Body of pancreas (tissue), 4 donors: ENCODE measurements at regions not wholly inside any gene's neighbourhood (a gene's known extent, or its start where the extent isn't known, plus 50 kb on each side); places are given as distances from the start of the nearest gene placed in this dataset.

Source experiments
- ATAC-seq: fragments of 150-250 bp; one replicate; pipeline ENCODE4 v1.9.1; 2016
- DNase-seq, 4 donors: peaks; one replicate each; pipeline ENCODE4 v3.0.0-alpha.2; 2019
- H3K27ac ChIP-seq, 4 donors: fragments of 200-600 bp; sonication (generic); 1 replicate in 3 of 4; 2 replicates in 1 of 4; pipeline versions ENCODE4 v1.5.1 to v1.6.1; 2016 to 2019; ENCODE audit warnings: mild to moderate bottlenecking in 1 of 4, mixed read lengths in 1 of 4, moderate library complexity in 1 of 4
- H3K27me3 ChIP-seq, 2 donors: fragments of 200-600 bp; sonication (generic); one replicate each; pipeline ENCODE4 v1.6.0; 2016; ENCODE audit warnings: mild to moderate bottlenecking in 1 of 2
- H3K36me3 ChIP-seq, 2 donors: fragments of 200-600 bp; sonication (generic); replicated peaks in 1 of 2; 2 replicates each; pipeline ENCODE4 v1.5.1; 2016; ENCODE audit warnings: low read depth in 2 of 2; ENCODE audit not compliant: insufficient read depth in 1 of 2
- H3K4me1 ChIP-seq: fragments of 200-600 bp; sonication (generic); one replicate; pipeline ENCODE4 v1.6.0; 2016
- H3K4me3 ChIP-seq, 2 donors: fragments of 200-600 bp; sonication (generic); 1 replicate in 1 of 2; 2 replicates in 1 of 2; pipeline ENCODE4 v1.5.1; 2016 to 2019
- H3K9me3 ChIP-seq, 3 donors: fragments of 200-600 bp; sonication (generic); 1 replicate in 2 of 3; 2 replicates in 1 of 3; pipeline ENCODE4 v1.5.1; 2016
- CTCF ChIP-seq, 7 experiments: fragments of 450-650 bp in 4 of 7; fragments of 200-600 bp in 3 of 7; sonication (generic) in 3 of 7; IDR thresholded peaks; one replicate each; pipeline ENCODE4 v1.5.1; 2016 to 2019; ENCODE audit warnings: antibody characterized with exemption in 7 of 7
- POLR2A ChIP-seq, 3 donors: fragments of 450-650 bp; IDR thresholded peaks; one replicate each; pipeline ENCODE4 v1.6.1; 2016; ENCODE audit warnings: antibody characterized with exemption in 3 of 3, mild to moderate bottlenecking in 2 of 3
- WGBS, 2 donors: methylation state at CpG; one replicate each; pipeline ENCODE4 v1.1.5; 2017; 5-methylcytosine and 5-hydroxymethylcytosine counted together
- intact Hi-C: fragments of 100-400 bp; cut with DNase I; formaldehyde crosslinking; loops from one replicate; pipeline ENCODE4 v1.15.1; 2023

GRCh38 chr15:70439880-70440279, 323.5 kb downstream of the UACA start:
- ATAC-seq = no peak
- TF ChIP-seq POLR2A (IDR thresholded peaks at IDR 0.05) (no peak), CTCF (IDR thresholded peaks at IDR 0.05) (no peak)
- intact Hi-C loops = no loop called here
- Histone ChIP-seq H3K4me1 (peaks cover 4% of the 10 kb centered on the region), H3K4me3 (no peak overlapping the region), H3K27ac (no peak overlapping the region), H3K9me3 (no peaks in the 10 kb centered on the region), H3K27me3 (no peaks in the 10 kb centered on the region), H3K36me3 (no peaks in the 10 kb centered on the region)
- WGBS, 2 donors = 80 to 100% methylated on average over 3 to 4 of the region's 5 CpGs
- DNase-seq = no peak

GRCh38 chr15:70439304-70439877, 324.0 kb downstream of the UACA start:
- Histone ChIP-seq H3K36me3 (no peaks in the 10 kb centered on the region), H3K4me1 (peaks cover 4% of the 10 kb centered on the region), H3K4me3 (no peak overlapping the region), H3K27ac (no peak overlapping the region), H3K27me3 (no peaks in the 10 kb centered on the region), H3K9me3 (no peaks in the 10 kb centered on the region)
- no peak for TF ChIP-seq POLR2A (IDR thresholded peaks at IDR 0.05)
- intact Hi-C loops = no loop called here
- DNase-seq (no peak), ATAC-seq (no peak)
- 72 to 74% methylated on average over 8 to 10 of the region's 10 CpGs for WGBS, 2 donors

GRCh38 chr15:70438776-70439175, 324.6 kb downstream of the UACA start:
- ATAC-seq (no peak), DNase-seq (no peak)
- WGBS, 2 donors = 82 to 88% methylated on average over 11 of the region's 11 CpGs
- no peak overlapping the region for H3K4me3 ChIP-seq
- TF ChIP-seq CTCF (IDR thresholded peaks at IDR 0.05) (no peak), POLR2A (IDR thresholded peaks at IDR 0.05) (no peak)
- H3K36me3 ChIP-seq = no peaks in the 10 kb centered on the region
- H3K27ac ChIP-seq = no peak overlapping the region
- no peaks in the 10 kb centered on the region for H3K9me3 ChIP-seq
- H3K4me1 ChIP-seq = peaks cover 9% of the 10 kb centered on the region
- no peaks in the 10 kb centered on the region for H3K27me3 ChIP-seq
- intact Hi-C loops = no loop called here

GRCh38 chr15:70437882-70438451, 325.4 kb downstream of the UACA start:
- H3K27me3 ChIP-seq = no peaks in the 10 kb centered on the region
- H3K36me3 ChIP-seq = no peaks in the 10 kb centered on the region
- 77 to 93% methylated on average over 4 to 5 of the region's 5 CpGs for WGBS, 2 donors
- H3K9me3 ChIP-seq = no peaks in the 10 kb centered on the region
- no peak overlapping the region for H3K27ac ChIP-seq
- intact Hi-C loops = no loop called here
- peaks cover 9% of the 10 kb centered on the region for H3K4me1 ChIP-seq
- DNase-seq (no peak), ATAC-seq (no peak)
- no peak overlapping the region for H3K4me3 ChIP-seq
- TF ChIP-seq CTCF (IDR thresholded peaks at IDR 0.05) (no peak), POLR2A (IDR thresholded peaks at IDR 0.05) (no peak)

GRCh38 chr15:70437089-70437488, 326.3 kb downstream of the UACA start:
- no peak overlapping the region for H3K4me3 ChIP-seq
- 86 to 89% methylated on average over 6 of the region's 6 CpGs for WGBS, 2 donors
- DNase-seq (no peak), ATAC-seq (no peak)
- intact Hi-C loops = no loop called here
- TF ChIP-seq CTCF (IDR thresholded peaks at IDR 0.05) (no peak), POLR2A (IDR thresholded peaks at IDR 0.05) (no peak)
- no peaks in the 10 kb centered on the region for H3K9me3 ChIP-seq
- no peak overlapping the region for H3K27ac ChIP-seq
- no peaks in the 10 kb centered on the region for H3K27me3 ChIP-seq
- no peaks in the 10 kb centered on the region for H3K36me3 ChIP-seq
- peaks cover 9% of the 10 kb centered on the region for H3K4me1 ChIP-seq
